Activated CD8-positive, alpha-beta T cell treated with anti-CD3 and anti-CD28 coated beads for 36 hours (primary cell): ENCODE measurements at regions not wholly inside any gene's neighbourhood (a gene's known extent, or its start where the extent isn't known, plus 50 kb on each side); places are given as distances from the start of the nearest gene placed in this dataset.

Source experiments
- ATAC-seq: fragments of 200-7000 bp; cut with Tn5 transposase; one replicate; pipeline ENCODE4 v1.10.0; 2021; ENCODE audit warnings: mild to moderate bottlenecking, moderate library complexity
- CTCF ChIA-PET: fragments of 350-600 bp; sonication (Branson Sonifier 250); formaldehyde crosslinking; loops from one replicate; lab custom pipeline; 2021; ENCODE audit warnings: antibody characterized with exemption; lab: Charles Lee
- POLR2A ChIA-PET: fragments of 350-600 bp; sonication (Branson Sonifier 250); formaldehyde crosslinking; loops from one replicate; lab custom pipeline; 2021; ENCODE audit warnings: antibody characterized with exemption; lab: Charles Lee
- DNase-seq: peaks from one replicate; pipeline ENCODE4 v3.0.0-alpha.2; 2020
- H3K27ac Mint-ChIP-seq: one replicate; pipeline ENCODE4 v1.8.0; 2021; ENCODE audit warnings: mild to moderate bottlenecking, mixed read lengths
- H3K27me3 Mint-ChIP-seq: one replicate; pipeline ENCODE4 v1.8.0; 2021; ENCODE audit warnings: mixed read lengths
- H3K36me3 Mint-ChIP-seq: one replicate; pipeline ENCODE4 v1.8.0; 2021; ENCODE audit warnings: low read depth, mixed read lengths
- H3K4me1 Mint-ChIP-seq: one replicate; pipeline ENCODE4 v1.8.0; 2021; ENCODE audit warnings: low read depth, mixed read lengths
- H3K4me3 Mint-ChIP-seq: one replicate; pipeline ENCODE4 v1.8.0; 2021; ENCODE audit warnings: mild to moderate bottlenecking, moderate library complexity, mixed read lengths
- H3K9me3 Mint-ChIP-seq: one replicate; pipeline ENCODE4 v1.8.0; 2021; ENCODE audit warnings: mixed read lengths
- intact Hi-C: fragments of 100-400 bp; cut with micrococcal nuclease; formaldehyde crosslinking; loops from one replicate; pipeline ENCODE4 v1.10.0; 2022
- TF ChIP-seq, protein P1 (sequence below): fragments of 200-600 bp; IDR thresholded peaks from one replicate; pipeline ENCODE4 v1.8.0; 2022; ENCODE audit warnings: antibody characterized with exemption, mild to moderate bottlenecking

- no peak overlapping the region for H3K4me3 Mint-ChIP-seq
Measured at GRCh38 chr3:197440717-197441303, 115.0 kb downstream of the BDH1 start.

DNA sequence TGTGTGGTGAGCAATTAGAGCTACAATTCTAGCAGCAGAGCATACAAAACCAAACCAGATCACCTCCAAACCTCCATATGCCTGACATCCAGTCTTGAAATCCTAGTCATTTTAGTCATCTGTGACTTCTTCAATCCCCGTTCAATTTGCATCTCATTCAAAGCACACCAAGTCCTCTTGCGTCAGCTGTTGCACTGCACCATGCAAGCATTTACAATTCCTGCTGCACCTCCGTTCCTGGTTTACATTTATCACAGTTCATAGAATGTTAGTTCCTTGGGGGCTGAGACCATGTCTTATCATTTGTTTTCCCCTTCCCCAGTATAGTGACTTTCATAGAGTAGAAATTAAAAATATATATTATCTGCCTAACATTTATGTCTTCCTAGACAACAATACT lies 116.9 kb downstream of the BDH1 start:
- Mint-ChIP-seq H3K4me1 (no peaks in the 10 kb centered on the region), H3K36me3 (no peaks in the 10 kb centered on the region), H3K27me3 (peaks cover 7% of the 10 kb centered on the region), H3K9me3 (no peaks in the 10 kb centered on the region), H3K27ac (no peak overlapping the region), H3K4me3 (no peak overlapping the region)
- intact Hi-C loops: no loop called here
- DNase-seq (no peak), ATAC-seq (no peak)
- ChIA-PET POLR2A (no interaction called here), CTCF (no interaction called here)
- TF ChIP-seq, protein P1, sequence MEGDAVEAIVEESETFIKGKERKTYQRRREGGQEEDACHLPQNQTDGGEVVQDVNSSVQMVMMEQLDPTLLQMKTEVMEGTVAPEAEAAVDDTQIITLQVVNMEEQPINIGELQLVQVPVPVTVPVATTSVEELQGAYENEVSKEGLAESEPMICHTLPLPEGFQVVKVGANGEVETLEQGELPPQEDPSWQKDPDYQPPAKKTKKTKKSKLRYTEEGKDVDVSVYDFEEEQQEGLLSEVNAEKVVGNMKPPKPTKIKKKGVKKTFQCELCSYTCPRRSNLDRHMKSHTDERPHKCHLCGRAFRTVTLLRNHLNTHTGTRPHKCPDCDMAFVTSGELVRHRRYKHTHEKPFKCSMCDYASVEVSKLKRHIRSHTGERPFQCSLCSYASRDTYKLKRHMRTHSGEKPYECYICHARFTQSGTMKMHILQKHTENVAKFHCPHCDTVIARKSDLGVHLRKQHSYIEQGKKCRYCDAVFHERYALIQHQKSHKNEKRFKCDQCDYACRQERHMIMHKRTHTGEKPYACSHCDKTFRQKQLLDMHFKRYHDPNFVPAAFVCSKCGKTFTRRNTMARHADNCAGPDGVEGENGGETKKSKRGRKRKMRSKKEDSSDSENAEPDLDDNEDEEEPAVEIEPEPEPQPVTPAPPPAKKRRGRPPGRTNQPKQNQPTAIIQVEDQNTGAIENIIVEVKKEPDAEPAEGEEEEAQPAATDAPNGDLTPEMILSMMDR: no peak

More at GRCh38 chr3:197440717-197441303, 115.0 kb downstream of the BDH1 start:
- ATAC-seq: no peak
- peaks cover 7% of the 10 kb centered on the region for H3K27me3 Mint-ChIP-seq
- intact Hi-C loops: no loop called here
- peaks cover 10% of the 10 kb centered on the region for H3K4me1 Mint-ChIP-seq
- H3K9me3 Mint-ChIP-seq: no peaks in the 10 kb centered on the region
- CTCF ChIA-PET: no interaction called here
- TF ChIP-seq, protein P1: no peak
- POLR2A ChIA-PET: no interaction called here
- H3K36me3 Mint-ChIP-seq: no peaks in the 10 kb centered on the region
- DNase-seq: no peak
- H3K27ac Mint-ChIP-seq: no peak overlapping the region

- no peaks in the 10 kb centered on the region for H3K36me3 Mint-ChIP-seq
- peaks cover 17% of the 10 kb centered on the region for H3K27me3 Mint-ChIP-seq
Measured at GRCh38 chr3:197435426-197435825, 120.3 kb downstream of the BDH1 start.

DNA sequence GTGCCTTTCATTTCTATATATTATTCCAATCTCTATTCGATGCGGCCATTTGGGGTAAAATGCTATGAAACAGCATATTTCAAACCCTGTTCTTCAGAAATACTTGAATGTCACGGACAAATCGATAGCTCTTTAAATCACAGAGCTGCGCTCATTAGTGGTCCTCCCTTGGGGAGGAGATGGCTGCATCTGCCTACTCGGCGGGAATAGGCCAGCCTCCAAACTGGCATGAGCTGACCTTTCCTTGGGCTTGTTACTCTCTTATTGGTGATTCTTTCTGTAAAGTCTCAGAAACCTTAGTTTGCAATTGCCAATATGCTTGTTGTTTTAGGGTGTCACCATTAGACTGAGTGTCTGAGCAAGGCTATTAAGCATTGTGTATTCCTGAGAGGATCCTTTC lies 120.9 kb downstream of the BDH1 start:
- Mint-ChIP-seq H3K27me3 (peaks cover 17% of the 10 kb centered on the region), H3K27ac (no peak overlapping the region), H3K4me3 (no peak overlapping the region), H3K36me3 (no peaks in the 10 kb centered on the region), H3K4me1 (peaks cover 7% of the 10 kb centered on the region), H3K9me3 (no peaks in the 10 kb centered on the region)
- ChIA-PET CTCF (no interaction called here), POLR2A (no interaction called here)
- intact Hi-C loops: no loop called here
- TF ChIP-seq, protein P1: no peak
- ATAC-seq (no peak), DNase-seq (no peak)

More at GRCh38 chr3:197435426-197435825, 120.3 kb downstream of the BDH1 start:
- Mint-ChIP-seq H3K4me3 (no peak overlapping the region), H3K9me3 (no peaks in the 10 kb centered on the region), H3K27ac (no peak overlapping the region), H3K4me1 (peaks cover 6% of the 10 kb centered on the region)
- POLR2A ChIA-PET: no interaction called here
- intact Hi-C loops: no loop called here
- CTCF ChIA-PET: interaction anchor here (0.6 kb wide), 1 partner anchor 178 kb away, joined by 3 read pairs; no protein-coding TSS in a partner anchor
- DNase-seq (no peak), ATAC-seq (no peak)
- TF ChIP-seq, protein P1: no peak

GRCh38 chr3:197432384-197433127 lies 123.2 kb downstream of the BDH1 start:
- H3K27me3 Mint-ChIP-seq: peaks cover 13% of the 10 kb centered on the region
- ATAC-seq (no peak), DNase-seq (no peak)
- peaks cover 23% of the 10 kb centered on the region for H3K4me1 Mint-ChIP-seq
- ChIA-PET POLR2A (no interaction called here), CTCF (interaction anchor here (0.8 to 0.9 kb wide), 3 partner anchors 10 to 24 kb away, joined by 3 read pairs; no protein-coding TSS in a partner anchor)
- TF ChIP-seq, protein P1: no peak
- no peaks in the 10 kb centered on the region for H3K9me3 Mint-ChIP-seq
- intact Hi-C loops: no loop called here
- H3K4me3 Mint-ChIP-seq: no peak overlapping the region
- H3K27ac Mint-ChIP-seq: no peak overlapping the region
- H3K36me3 Mint-ChIP-seq: no peaks in the 10 kb centered on the region
